OCI-LY7 (cell line): ENCODE measurements at regions not wholly inside any gene's neighbourhood (a gene's known extent, or its start where the extent isn't known, plus 50 kb on each side); places are given as distances from the start of the nearest gene placed in this dataset.

Source experiments
- CTCF ChIP-seq: fragments of 200-600 bp; sonication (generic); conservative IDR thresholded peaks from 2 replicates; pipeline ENCODE4 v1.5.1; 2014; ENCODE audit warnings: mild to moderate bottlenecking, antibody characterized with exemption, low read length, moderate library complexity, mixed read lengths
- EZH2phosphoT487 ChIP-seq: fragments of 200-600 bp; sonication (generic); IDR thresholded peaks from 2 replicates; pipeline ENCODE4 v1.6.1; 2018; ENCODE audit warnings: low read depth, borderline replicate concordance, mild to moderate bottlenecking, mixed run types, antibody characterized with exemption, low read length, moderate library complexity, mixed read lengths

GRCh38 chr13:28587174-28587540 is 71.8 kb upstream of the POMP start:
- TF ChIP-seq CTCF (no peak), EZH2phosphoT487 (no peak)
